ENCODE measurements at regions not wholly inside any gene's neighbourhood (a gene's known extent, or its start where the extent isn't known, plus 50 kb on each side); places are given as distances from the start of the nearest gene placed in this dataset.

- H3K27me3 ChIP-seq (ENCODE audit: control insufficient read depth, insufficient read depth, low read length), result peaks cover 37% of the 10 kb centered on the region
- H3K4me3 ChIP-seq (ENCODE audit: low read depth, low read length), result no peak overlapping the region
- no peak for DNase-seq (ENCODE audit: low read depth, low spot score)
- no peak overlapping the region for H3K27ac ChIP-seq (ENCODE audit: low read depth, low read length)
- POLR2A ChIA-PET, result no interaction called here
- TF ChIP-seq, protein P1, sequence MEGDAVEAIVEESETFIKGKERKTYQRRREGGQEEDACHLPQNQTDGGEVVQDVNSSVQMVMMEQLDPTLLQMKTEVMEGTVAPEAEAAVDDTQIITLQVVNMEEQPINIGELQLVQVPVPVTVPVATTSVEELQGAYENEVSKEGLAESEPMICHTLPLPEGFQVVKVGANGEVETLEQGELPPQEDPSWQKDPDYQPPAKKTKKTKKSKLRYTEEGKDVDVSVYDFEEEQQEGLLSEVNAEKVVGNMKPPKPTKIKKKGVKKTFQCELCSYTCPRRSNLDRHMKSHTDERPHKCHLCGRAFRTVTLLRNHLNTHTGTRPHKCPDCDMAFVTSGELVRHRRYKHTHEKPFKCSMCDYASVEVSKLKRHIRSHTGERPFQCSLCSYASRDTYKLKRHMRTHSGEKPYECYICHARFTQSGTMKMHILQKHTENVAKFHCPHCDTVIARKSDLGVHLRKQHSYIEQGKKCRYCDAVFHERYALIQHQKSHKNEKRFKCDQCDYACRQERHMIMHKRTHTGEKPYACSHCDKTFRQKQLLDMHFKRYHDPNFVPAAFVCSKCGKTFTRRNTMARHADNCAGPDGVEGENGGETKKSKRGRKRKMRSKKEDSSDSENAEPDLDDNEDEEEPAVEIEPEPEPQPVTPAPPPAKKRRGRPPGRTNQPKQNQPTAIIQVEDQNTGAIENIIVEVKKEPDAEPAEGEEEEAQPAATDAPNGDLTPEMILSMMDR (IDR thresholded peaks at IDR 0.05; ENCODE audit: low read depth, low read length), result no peak
- CTCF ChIA-PET, result no interaction called here
- no peaks in the 10 kb centered on the region; the same call in 1 of the 2 replicates for H3K9me3 ChIP-seq (ENCODE audit: control insufficient read depth, insufficient read depth, low read length)
Observed at GRCh38 chr1:31503570-31503969, 72.7 kb upstream of the TINAGL1 start.

DNA sequence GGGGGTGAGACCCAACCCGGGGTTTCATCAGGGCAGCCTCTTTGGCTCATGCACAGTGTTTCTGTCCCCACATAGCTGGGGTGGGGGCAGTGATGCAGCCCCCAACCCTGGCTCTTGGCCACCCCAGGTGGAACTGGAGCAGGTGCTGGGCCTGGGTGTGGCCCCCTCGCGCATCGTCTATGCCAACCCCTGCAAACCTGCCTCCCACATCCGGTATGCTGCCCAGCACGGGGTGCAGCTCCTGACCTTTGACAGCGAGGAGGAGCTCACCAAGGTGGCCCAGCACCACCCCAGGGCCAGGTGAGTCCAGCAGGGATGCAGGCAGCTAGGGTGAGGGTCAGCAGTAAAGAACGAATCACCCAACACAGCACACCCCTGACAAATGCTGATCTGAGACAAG is 72.3 kb upstream of the TINAGL1 start:
- Histone ChIP-seq H3K4me3 (ENCODE audit: low read depth, low read length) (no peak overlapping the region), H3K27me3 (ENCODE audit: control insufficient read depth, insufficient read depth, low read length) (peaks cover 38% of the 10 kb centered on the region), H3K9me3 (ENCODE audit: control insufficient read depth, insufficient read depth, low read length) (no peaks in the 10 kb centered on the region; the same call in 1 of the 2 replicates), H3K27ac (ENCODE audit: low read depth, low read length) (no peak overlapping the region)
- POLR2A ChIA-PET, result no interaction called here
- no peak for DNase-seq (ENCODE audit: low read depth, low spot score)
- TF ChIP-seq, protein P1 (IDR thresholded peaks at IDR 0.05; ENCODE audit: low read depth, low read length), result no peak
- CTCF ChIA-PET, result no interaction called here

GRCh38 chr1:31505911-31506497 is 70.3 kb upstream of the TINAGL1 start:
- peaks cover 46% of the 10 kb centered on the region for H3K27me3 ChIP-seq (ENCODE audit: control insufficient read depth, insufficient read depth, low read length)
- no peaks in the 10 kb centered on the region; the same call in 1 of the 2 replicates for H3K9me3 ChIP-seq (ENCODE audit: control insufficient read depth, insufficient read depth, low read length)
- no peak overlapping the region for H3K27ac ChIP-seq (ENCODE audit: low read depth, low read length)
- TF ChIP-seq, protein P1 (IDR thresholded peaks at IDR 0.05; ENCODE audit: low read depth, low read length), result no peak
- CTCF ChIA-PET, result interaction anchor here (1.2 kb wide), 1 partner anchor 84 kb away, joined by 3 read pairs; no protein-coding TSS in a partner anchor
- POLR2A ChIA-PET, result no interaction called here
- H3K4me3 ChIP-seq (ENCODE audit: low read depth, low read length), result no peak overlapping the region
- peak; percentile 43 for DNase-seq (ENCODE audit: low read depth, low spot score)

GRCh38 chr1:31507221-31507620 is 69.1 kb upstream of the TINAGL1 start:
- TF ChIP-seq, protein P1 (IDR thresholded peaks at IDR 0.05; ENCODE audit: low read depth, low read length), result no peak
- Histone ChIP-seq H3K27me3 (ENCODE audit: control insufficient read depth, insufficient read depth, low read length) (peaks cover 54% of the 10 kb centered on the region), H3K27ac (ENCODE audit: low read depth, low read length) (no peak overlapping the region), H3K4me3 (ENCODE audit: low read depth, low read length) (no peak overlapping the region), H3K9me3 (ENCODE audit: control insufficient read depth, insufficient read depth, low read length) (no peaks in the 10 kb centered on the region; the same call in 1 of the 2 replicates)
- ChIA-PET POLR2A (interaction anchor here (0.5 kb wide), 1 partner anchor 351 kb away, joined by 5 read pairs; no protein-coding TSS in a partner anchor), CTCF (interaction anchor here (1.2 kb wide), 1 partner anchor 85 kb away, joined by 3 read pairs; no protein-coding TSS in a partner anchor)
- no peak for DNase-seq (ENCODE audit: low read depth, low spot score)

DNA sequence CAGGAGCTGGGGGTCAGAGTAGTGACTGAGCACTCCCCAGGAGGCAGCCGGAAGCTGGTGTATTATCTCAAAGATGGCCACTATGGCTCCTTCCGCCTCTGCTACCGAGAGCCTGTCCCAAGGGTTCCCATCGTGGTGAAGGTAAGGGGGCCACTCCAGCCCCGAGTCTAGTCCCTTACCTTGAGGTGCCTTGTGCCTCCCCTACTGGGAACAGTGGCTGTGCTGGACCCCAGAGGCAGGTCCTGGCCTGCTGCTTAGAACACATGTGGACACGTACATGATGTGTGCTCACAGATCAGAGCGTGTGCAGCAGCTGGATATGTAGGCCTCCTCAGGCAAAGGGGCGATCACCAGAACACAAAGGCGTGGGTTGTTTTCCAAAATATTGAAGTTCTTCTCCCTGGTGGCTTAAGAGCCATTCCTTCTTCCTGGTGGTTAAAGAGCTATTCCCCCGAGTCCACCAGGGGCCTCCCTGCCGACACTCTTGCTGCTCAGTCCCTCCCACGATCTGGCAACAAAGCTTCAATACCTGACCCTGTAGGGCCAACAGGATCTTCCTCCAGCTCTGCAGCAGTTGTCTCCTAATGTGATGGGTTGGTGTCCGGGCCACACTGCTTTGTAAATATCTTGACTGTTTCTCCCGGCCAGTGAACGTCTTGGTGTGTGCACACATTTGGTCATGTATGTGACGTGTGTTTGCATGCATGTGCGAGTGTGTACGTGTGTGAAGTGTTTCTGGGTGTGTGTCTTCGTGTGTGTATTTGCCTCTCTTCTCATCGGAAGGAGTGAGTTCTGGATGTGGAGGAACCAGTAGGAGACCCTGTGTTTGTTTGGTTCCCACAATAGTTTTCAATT is 68.4 kb upstream of the TINAGL1 start:
- Histone ChIP-seq H3K27me3 (ENCODE audit: control insufficient read depth, insufficient read depth, low read length) (peaks cover 50% of the 10 kb centered on the region), H3K27ac (ENCODE audit: low read depth, low read length) (no peak overlapping the region), H3K4me3 (ENCODE audit: low read depth, low read length) (no peak overlapping the region), H3K9me3 (ENCODE audit: control insufficient read depth, insufficient read depth, low read length) (no peaks in the 10 kb centered on the region; the same call in 1 of the 2 replicates)
- no peak for DNase-seq (ENCODE audit: low read depth, low spot score)
- CTCF ChIA-PET, result no interaction called here
- POLR2A ChIA-PET, result no interaction called here
- TF ChIP-seq, protein P1 (IDR thresholded peaks at IDR 0.05; ENCODE audit: low read depth, low read length), result no peak

Data from AG04450 (cell line).